PFSK-1 (cell line): ENCODE measurements at regions not wholly inside any gene's neighbourhood (a gene's known extent, or its start where the extent isn't known, plus 50 kb on each side); places are given as distances from the start of the nearest gene placed in this dataset.

Source experiments
- FOXP2 ChIP-seq: optimal IDR thresholded peaks from 2 replicates; pipeline ENCODE3; 2011; ENCODE audit warnings: borderline replicate concordance, control low read depth, inconsistent platforms; ENCODE audit not compliant: insufficient read depth; ENCODE audit errors: extremely low read length, extremely low read depth
- POLR2AphosphoS5 ChIP-seq: IDR thresholded peaks from 2 replicates; pipeline ENCODE4 v1.6.1; 2012; ENCODE audit warnings: low read depth, mild to moderate bottlenecking, control low read depth, low read length, moderate library complexity
- REST ChIP-seq, 2 experiments: IDR thresholded peaks; 2 replicates each; pipeline versions ENCODE4 v1.6.1 to v1.8.0; 2011 to 2012; ENCODE audit warnings: low read depth in 2 of 2, low read length in 2 of 2, control low read depth in 1 of 2, inconsistent platforms in 1 of 2, mild to moderate bottlenecking in 1 of 2, moderate library complexity in 1 of 2; ENCODE audit not compliant: insufficient read depth in 1 of 2
- SIN3A ChIP-seq: IDR thresholded peaks from 2 replicates; pipeline ENCODE4 v1.6.1; 2012; ENCODE audit warnings: mild to moderate bottlenecking, low read length, moderate library complexity, borderline replicate concordance; ENCODE audit not compliant: insufficient read depth
- TAF1 ChIP-seq: IDR thresholded peaks from 2 replicates; pipeline ENCODE4 v1.6.1; 2012; ENCODE audit warnings: low read length, control low read depth, borderline replicate concordance; ENCODE audit not compliant: insufficient read depth

- TF ChIP-seq SIN3A, result no peak
- TF ChIP-seq TAF1, result no peak
- TF ChIP-seq FOXP2, result no peak
- TF ChIP-seq POLR2AphosphoS5, result no peak
- TF ChIP-seq REST (IDR thresholded peaks at IDR 0.05; ENCODE audit: insufficient read depth in 1 of 2, low read depth in 2 of 2, low read length in 2 of 2), result no peak
Observed at GRCh38 chr6:3948866-3949265, 99.7 kb downstream of the FAM50B start.

GRCh38 chr6:3949521-3949920 is 100.3 kb downstream of the FAM50B start:
- TF ChIP-seq SIN3A, result no peak
- TF ChIP-seq POLR2AphosphoS5, result no peak
- no peak for TF ChIP-seq TAF1
- TF ChIP-seq REST (IDR thresholded peaks at IDR 0.05; ENCODE audit: insufficient read depth in 1 of 2, low read depth in 2 of 2, low read length in 2 of 2), result no peak
- no peak for TF ChIP-seq FOXP2

GRCh38 chr6:3956054-3956453 is 106.9 kb downstream of the FAM50B start:
- TF ChIP-seq TAF1 (no peak), SIN3A (no peak), REST (IDR thresholded peaks at IDR 0.05; ENCODE audit: insufficient read depth in 1 of 2, low read depth in 2 of 2, low read length in 2 of 2) (no peak)

GRCh38 chr6:3957321-3957720 is 108.1 kb downstream of the FAM50B start:
- TF ChIP-seq SIN3A (no peak), REST (IDR thresholded peaks at IDR 0.05; ENCODE audit: insufficient read depth in 1 of 2, low read depth in 2 of 2, low read length in 2 of 2) (no peak)

- no peak for TF ChIP-seq REST (IDR thresholded peaks at IDR 0.05; ENCODE audit: insufficient read depth in 1 of 2, low read depth in 2 of 2, low read length in 2 of 2)
- no peak for TF ChIP-seq TAF1
- no peak for TF ChIP-seq SIN3A
- no peak for TF ChIP-seq POLR2AphosphoS5
- no peak for TF ChIP-seq FOXP2
Observed at GRCh38 chr6:3958255-3958654, 109.1 kb downstream of the FAM50B start.
